HG03066 (cell line): ENCODE measurements at regions not wholly inside any gene's neighbourhood (a gene's known extent, or its start where the extent isn't known, plus 50 kb on each side); places are given as distances from the start of the nearest gene placed in this dataset.

Experiments used
- ATAC-seq: cut with Tn5 transposase; IDR thresholded peaks from one replicate; pipeline ENCODE4 v1.9.1; 2021; ENCODE audit warnings: low read depth; ENCODE audit not compliant: unreplicated experiment

DNA sequence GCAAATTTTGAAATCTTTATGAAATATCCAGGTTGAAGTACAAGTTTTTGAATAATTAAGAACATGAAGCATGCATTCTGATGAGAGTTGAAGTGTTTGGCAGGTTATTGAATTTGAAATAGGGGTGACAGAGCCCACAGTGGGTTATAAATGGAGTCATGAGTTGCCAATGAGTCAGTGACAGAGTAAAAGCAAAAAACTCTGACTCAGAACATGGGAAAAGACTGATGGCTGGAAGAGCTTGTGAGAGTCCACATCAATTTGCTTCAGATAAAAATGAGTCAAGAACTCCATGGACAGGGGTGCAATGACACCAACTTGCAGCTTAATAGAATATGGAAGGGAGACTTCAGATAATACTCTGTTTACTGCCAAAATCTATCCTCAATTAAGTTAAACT lies 105.3 kb downstream of the SLC6A15 start:
- ATAC-seq, result no peak

DNA sequence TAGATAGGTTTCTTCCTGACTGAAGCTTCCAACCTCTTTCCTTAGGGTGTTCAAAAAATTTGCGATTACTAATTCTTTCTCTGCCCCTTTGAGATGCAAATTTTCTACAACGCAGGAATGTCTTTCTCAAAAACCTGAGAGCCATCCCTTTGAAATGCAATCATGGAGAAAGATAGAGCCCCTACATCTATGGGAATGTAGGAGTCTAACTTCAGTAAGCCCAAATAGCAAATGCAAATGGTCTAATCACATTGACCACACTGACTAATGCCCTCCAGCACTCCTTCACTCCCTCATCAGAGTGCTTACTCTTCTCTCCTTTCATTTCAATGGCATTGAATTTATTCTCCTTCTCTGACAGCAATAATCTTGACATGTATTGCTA lies 107.1 kb downstream of the SLC6A15 start:
- no peak for ATAC-seq

DNA sequence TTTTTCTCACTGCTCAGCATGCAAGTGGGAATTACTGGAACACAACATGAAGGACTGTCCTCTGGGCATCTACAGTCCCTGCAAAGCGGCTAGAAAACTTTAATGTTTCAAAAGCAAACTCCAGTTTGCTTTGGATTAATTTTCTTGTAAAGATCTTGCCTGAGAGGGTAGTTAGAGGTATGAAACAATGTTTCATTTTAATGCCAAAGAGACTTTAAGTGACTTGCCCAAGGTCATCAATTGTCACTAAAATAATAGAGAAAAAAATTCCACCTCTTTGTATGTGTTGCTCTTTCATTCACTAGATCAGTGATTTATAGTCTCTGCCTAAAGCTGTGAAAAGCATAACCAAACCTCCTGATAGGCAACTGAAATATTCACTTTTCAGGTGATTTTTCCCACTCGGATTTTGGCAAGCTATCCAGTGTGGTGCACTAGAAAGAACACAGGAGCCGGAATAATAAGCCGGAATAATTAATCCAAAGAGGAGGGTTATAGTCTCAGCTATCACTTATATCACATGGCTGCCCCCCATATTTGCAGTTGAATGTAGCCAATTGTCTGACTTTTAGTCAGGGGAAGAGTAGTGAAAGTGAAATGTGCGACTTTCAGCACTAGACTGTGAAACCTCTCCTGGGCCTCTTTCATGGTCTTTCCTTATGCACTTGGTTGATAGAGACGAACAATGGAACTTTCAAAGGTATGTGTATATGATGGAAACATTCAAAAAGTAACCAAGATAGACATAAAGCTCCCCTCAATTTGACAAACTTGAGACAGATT lies 107.7 kb downstream of the SLC6A15 start:
- no peak for ATAC-seq

DNA sequence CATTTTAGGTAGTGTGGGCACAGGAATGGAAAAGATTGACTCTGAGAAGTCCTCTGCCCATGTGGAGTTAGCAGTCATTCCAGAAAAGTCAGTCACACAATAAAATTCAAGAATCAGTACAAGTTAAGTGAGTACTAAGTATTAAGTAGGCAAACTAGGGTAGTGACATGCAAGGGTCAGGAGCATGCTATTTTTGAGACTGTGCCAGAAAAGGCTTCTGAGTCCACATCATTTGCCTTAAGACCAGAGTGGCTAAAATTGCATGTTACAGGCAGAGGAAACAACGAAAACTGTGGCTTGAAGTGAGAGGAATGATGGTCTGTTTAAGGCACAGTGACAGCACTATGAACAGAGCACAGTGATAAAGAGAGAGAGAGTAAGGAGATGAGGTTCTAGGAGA lies 108.9 kb downstream of the SLC6A15 start:
- ATAC-seq, result no peak

DNA sequence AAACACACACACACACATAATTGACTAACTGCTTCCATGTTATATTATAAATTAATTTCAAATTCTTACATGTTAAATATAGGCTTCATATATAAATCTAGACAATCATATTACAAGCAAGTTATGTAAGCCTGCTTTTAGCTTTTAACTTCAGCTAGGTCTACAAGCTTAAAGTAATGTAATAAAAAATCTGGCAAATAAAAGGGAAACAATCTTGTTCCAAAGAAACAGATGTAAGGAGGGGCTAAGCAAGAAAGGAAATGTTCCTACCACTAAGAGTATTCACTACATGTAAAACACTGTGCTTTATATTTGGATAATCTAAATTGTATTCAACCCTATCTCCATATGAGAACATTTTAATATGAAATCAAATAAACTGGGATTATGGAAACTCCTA lies 110.4 kb downstream of the SLC6A15 start:
- no peak for ATAC-seq

DNA sequence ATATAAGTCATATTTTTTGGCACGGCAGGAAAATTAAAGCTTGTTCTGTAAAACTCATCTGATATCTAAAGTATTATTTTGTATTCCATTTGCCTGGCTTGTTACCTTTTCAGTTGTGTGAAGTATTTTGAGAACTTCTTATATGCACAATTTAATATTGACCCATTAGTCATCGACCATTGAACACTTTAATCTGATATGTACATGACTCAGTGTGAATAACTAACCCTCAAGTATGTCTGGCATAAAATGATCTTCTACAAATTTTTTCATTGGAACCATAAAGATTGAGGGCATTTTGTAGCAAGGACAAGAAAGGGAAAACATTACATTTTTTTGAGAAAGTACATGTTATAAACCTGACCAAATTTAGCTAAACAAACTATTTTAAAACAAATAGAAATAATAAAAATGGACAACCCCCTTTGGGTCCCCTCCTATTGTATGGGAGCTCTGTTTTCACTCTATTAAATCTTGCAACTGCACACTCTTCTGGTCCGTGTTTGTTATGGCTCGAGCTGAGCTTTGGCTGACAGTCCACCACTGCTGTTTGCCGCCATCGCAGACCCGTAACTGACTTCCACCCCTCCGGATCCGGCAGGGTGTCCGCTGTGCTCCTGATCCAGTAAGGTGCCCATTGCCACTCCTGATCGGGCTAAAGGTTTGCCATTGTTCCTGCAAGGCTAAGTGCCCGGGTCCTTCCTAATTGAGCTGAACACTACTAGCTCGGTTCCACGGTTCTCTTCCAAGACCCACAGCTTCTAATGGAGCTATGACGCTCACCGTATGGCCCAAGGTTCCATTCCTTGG lies 118.8 kb downstream of the SLC6A15 start:
- ATAC-seq, result no peak

DNA sequence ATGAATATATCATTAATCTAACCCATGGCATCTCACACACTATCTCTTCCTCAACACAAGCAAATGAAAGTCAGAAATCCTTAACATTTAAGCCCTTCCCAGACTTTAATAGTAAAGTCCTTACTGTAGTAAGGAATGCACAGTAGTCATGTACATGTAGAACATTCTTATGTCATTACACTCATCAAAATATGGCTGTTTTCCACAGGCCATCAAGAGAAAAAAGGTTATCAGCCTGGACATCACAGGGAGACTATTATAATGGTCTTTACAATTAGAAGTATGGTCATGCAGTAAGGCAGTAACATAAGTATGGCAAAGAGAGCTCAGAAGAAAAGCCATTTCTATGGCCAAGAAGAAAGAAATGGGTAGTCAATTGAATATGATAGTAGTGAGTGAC lies 121.2 kb downstream of the SLC6A15 start:
- ATAC-seq, result no peak

DNA sequence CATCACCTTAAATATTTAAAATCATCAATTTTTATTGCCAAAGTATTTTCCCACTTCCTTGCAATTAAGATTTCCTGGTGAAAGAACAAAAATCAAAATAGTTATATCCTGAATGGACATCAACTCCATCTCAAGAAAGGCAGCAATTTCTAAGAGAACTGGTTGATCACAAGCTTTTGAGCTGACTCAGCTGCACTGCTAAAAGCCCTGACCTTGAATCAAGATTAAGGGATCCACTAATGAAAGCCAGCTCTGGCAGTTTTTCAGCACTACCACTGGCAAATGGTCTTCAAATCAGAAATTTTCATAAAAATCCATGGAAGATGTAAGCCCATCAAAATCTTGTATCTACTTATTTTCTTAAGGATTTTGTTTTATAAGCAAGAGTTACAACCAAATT lies 123.4 kb downstream of the SLC6A15 start:
- no peak for ATAC-seq

DNA sequence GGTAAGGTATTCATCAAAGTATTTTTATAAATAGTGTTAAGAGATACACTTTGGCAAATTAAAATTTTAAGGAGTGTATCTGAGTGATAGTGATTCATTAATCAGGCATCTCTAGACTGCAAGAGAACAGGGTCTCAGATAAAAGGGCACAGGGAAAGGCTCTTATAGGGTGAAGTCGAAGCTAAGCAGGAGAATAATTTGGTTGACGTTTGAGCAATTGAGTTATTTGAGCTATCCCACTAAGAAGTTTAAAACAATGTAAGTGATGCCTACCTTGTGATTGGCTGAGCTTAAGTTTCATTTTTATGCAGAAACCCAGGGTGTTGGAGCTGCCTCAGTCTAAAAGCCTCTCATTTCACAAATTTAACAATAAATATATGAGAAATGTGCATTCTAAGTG lies 125.3 kb downstream of the SLC6A15 start:
- ATAC-seq, result no peak

DNA sequence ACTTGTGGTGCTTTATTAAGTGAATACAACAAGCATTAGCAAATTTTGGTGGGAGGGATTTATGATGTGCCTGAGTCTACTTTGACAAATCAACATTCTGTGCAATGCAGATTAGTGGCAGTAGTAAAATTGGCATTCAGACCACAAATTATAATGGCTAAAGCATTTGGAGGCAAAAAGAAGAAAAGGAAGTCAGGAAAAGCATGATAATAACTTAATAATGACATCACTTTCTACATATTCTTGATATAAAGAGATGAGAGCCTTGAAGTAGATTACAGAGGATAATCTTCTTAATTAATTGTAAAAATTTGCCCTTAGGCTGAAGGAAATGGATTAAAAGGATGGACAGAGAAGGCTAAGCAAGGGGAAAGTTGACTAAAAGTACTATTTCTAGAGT lies 126.0 kb downstream of the SLC6A15 start:
- no peak for ATAC-seq

DNA sequence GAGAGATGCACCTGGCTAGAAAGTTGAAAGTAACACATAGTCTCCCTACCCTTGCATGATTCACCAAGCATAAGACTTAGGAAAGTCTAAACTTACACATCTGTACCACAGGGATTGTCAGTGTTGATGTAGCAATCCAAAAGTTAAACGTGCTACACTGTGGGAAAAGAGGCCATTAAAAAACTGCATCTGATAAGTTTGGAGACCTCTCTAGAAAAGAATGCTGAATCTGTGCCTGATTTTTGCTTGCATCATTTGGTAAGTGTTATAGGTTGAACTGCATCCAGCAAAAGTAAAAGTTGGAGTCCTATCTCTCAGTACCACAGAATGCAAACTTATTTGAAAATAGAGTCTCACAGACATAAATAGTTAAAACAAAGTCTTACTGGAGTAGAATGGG lies 126.6 kb downstream of the SLC6A15 start:
- ATAC-seq, result no peak

DNA sequence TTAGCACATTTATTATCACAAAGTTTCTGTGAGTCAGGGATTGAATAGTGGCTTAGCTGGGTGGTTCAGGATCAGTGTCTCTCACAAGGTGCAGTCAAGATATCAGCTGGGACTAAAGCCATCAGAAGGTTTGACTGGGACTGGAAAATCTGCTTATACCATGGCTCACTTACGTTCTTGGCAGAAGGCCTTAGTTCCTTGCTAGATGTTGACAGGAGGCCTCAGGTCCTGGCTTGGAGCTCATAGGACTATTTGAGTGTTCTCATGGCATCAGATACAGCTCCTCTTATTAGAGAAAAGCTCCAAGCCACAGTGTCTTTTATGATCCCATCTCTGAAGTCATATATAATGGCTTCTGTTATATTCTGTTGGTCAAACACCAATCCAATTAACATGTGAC lies 127.3 kb downstream of the SLC6A15 start:
- ATAC-seq, result no peak

DNA sequence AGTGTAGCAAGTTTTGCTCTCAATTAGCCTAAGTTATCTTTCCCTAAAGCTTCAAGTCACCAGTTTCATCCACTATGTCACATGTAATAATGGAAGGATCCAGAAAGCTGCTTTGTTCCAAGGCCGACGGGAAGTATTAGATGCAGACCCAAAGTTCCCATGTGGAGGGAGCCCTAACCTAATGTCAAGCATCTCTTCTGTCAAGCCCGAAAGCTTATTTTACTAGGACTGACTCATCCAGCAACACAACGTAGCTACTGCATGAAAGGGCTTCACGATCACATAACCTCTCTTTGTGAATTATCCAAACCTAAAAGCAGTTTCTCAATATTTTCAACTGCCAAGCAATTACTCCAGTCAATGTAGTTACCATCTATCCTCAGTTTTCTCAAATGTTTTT lies 133.4 kb downstream of the SLC6A15 start:
- no peak for ATAC-seq

DNA sequence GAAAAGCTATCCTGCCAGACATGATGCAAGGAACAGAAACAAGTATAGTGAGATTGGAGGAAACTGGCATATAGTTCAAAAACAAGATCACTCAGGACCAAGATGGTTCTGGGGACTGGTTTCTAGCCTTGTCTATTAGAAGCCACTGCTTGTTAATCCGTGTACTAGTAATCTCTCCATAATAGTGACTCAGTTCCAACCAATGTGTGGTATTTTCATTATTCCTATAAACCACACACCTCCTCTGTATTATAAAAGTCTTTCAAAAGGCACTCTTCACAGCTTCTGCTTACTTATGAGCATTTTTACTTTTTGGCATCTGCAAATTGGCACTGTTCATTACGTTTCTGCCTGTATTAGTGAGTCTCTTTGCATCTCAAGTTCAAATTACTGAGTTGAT lies 140.3 kb downstream of the SLC6A15 start:
- ATAC-seq, result no peak

DNA sequence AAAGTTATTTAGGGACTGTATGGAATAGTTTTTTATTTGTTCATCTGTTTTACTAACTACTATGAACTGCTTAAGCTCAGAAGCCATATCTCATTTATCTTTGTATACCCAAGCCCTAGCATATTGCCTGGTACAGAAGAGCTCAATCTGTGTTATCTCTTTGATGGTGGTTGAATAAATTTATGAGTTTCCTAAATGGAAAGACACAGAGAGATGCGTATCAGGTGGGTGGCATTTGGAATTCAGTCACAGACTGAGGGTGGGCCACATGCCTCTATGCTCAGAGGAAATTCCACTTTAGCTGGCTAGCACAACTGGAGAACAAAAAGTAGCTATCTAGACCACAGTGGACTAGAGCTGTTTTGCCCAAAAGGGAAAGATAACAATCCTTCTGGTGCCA lies 145.5 kb downstream of the SLC6A15 start:
- ATAC-seq, result no peak

DNA sequence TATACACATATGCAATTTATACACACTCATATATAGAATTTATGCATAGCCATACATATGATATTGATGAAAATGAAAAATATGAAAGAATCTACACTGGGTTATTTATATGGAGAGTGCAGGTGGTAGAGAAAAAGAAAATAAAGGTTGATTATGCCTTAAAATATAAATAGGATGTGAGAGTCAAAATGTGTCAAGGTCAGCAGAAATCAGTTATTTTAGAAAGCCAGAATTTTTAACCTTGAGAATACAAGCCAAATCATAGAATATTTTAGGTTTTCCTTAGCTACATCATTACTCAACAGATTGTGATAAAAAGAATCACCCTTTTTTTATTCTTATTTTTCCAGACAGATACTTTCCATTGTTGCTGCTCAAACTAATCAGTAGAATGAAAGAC lies 146.2 kb downstream of the SLC6A15 start:
- ATAC-seq, result no peak

DNA sequence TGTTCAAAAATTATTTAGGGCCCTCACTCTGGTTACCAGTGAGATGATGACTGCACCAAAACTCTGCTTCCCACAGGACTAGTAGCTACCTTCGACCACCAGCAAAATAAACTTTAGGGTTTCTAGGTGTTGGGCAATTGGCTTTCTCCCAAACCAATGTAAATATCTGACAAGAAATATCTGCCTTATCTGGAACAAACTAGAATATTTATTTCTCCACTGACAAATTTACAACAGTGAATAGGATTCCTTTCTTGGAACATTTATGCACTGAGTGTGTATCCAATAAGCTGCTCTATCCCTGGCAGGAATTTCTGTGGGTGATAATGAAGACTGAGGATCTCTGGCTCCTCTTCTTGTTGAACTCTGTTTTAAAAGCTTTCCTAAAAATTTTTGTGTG lies 148.6 kb downstream of the SLC6A15 start:
- no peak for ATAC-seq

DNA sequence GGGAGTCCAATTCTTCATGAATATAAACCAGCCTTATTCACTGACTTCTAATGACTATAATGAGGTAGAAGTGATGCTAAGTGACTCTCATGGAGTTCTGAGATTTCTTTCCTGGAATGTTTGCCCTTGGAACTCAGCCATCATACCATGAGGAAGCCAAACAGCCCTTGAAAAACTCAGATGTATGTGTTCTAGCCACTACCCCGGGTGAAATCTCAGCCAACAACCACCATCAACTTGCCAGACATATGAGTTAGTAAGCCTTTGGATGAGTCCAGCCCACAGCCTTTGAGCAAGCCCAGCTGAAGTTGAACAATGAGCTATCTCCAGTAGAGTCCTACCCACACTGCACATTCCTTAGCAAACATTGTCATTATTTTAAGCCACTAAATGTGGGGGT lies 149.5 kb downstream of the SLC6A15 start:
- no peak for ATAC-seq

DNA sequence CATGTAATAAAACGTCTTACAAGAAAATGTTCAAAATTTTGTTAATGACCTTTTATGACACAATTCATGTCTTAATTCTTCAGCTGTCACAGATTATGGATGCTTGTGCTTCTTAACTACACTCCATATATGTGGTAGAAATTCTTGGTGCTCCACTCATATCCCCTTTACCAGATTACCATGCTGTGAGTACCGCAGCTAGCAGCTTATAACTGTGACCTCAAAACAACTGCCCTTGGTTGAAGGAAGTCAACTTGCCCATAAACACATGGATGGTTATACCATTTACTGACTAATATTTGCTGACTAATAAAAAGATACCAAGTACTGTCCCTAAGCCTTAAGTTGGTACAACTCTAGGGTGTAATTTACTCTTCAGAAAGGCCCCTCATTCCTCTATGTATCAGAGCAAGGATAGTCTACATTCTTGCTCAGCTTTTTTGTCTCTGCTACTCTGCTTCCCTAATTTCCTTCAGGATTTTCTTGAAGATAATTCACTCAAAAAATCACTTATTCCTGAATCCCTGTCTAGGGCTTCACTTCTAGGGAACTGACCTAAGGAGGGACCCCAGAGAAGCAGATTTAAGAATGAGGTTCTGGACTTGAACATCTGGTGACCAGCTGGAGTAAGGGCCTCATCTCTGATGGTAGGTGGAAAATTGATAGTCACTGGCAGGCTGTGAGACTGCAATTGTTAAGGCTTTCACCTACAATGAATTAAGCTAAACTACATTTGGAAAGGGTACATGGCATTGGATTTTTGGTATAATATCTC lies 152.3 kb downstream of the SLC6A15 start:
- ATAC-seq, result no peak

DNA sequence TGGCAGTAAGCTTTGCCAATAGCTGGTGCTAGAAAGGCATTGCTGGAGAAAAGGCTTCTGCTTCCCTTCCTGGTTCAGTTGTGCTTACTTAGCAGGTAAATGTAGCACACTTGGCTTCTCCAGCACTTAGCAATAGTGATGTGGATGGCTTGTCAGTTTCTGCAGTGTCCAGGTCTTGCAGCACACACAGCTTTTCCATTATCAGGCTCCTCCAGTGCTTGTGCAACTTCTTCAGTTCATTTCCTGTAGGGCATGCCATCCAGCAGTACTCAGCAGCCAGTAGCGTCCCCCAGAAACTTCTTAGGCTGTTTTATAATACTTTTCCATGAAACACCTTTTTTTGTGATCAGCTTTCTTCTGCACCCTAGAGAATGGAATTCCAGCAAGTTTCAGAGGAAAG lies 154.6 kb downstream of the SLC6A15 start:
- ATAC-seq, result no peak

DNA sequence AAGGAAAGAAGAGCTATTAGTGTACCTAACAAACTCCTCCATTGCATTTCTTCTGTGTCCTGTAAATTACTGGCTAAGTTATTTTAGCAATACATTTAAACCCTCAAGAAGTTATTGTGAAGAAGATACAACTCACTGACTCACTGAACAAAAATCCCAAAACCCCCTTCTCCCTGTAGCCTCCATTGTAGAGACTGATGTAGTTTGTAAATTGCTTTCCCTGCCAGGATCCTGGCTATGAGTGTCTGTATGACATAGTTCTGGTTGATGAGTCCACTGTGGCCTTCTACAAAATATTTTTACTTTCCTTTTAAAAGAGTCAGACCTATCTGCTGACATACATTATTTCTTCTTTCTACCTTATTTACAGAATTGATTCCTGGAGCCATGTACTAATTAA lies 155.6 kb downstream of the SLC6A15 start:
- ATAC-seq, result no peak
